LHCN-M2 (cell line): ENCODE measurements at regions not wholly inside any gene's neighbourhood (a gene's known extent, or its start where the extent isn't known, plus 50 kb on each side); places are given as distances from the start of the nearest gene placed in this dataset.

Source experiments
- DNase-seq: peaks from one replicate; pipeline ENCODE4 v3.0.0-alpha.2; 2012; ENCODE audit warnings: low read depth

DNA sequence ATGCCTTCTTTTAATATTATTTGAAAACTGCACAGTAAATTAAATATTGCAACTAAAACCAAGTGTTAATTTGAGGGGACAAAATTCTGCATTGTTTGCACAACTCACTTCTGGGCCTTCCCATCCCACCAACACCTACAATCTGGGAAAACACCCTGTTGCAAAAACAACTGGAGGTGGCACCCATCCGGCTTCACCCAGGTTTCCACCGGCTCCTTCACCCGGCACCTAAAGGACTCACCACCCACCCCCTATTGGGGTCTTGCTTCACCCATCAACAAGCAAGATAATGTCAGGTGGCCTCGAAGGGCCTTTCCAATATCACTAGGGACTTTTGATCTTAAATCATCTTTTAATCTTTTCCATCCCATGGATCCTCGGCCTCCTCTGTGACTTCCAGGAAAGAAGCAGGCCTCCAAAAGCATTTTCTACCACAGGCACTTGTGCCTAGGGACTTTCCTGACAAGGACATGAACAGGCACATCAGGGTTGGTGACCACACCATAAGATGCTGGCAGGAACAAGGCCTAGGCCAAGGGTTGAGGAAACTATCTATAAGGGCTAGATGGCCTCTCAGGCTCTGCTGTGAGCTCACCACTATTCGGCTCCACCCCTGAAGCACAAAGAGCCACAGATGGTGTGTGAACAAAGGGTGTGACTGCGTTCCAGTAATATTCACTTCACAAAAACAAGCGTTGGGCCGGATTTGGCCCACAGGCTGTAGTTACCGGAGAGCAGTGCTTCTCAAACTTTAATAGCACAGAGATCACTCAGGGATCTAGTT lies 205.1 kb downstream of the AUH start:
- no peak for DNase-seq

DNA sequence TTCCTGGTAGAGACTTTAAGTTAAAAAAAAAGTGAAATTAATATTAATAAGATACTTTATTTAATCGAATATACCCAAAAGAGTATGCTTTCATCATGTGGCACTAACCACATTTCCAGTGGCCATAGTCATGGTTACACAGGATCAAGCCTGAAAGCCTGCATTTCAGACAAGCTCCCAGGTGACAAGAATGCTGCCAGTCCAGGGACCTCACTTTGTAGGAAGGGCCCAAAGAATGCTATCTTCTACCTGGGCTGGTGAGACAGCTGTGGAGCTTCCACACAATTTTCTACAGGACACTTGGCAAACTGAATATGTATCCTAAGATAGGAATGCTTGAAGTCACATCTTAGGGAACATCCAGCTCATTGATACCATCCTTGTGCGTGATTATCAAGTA lies 203.8 kb downstream of the AUH start:
- no peak for DNase-seq

GRCh38 chr9:91158286-91158685 lies 203.4 kb downstream of the AUH start:
- DNase-seq: no peak

- no peak for DNase-seq
These were observed 202.8 kb downstream of the AUH start for GRCh38 chr9:91158946-91159345.

DNA sequence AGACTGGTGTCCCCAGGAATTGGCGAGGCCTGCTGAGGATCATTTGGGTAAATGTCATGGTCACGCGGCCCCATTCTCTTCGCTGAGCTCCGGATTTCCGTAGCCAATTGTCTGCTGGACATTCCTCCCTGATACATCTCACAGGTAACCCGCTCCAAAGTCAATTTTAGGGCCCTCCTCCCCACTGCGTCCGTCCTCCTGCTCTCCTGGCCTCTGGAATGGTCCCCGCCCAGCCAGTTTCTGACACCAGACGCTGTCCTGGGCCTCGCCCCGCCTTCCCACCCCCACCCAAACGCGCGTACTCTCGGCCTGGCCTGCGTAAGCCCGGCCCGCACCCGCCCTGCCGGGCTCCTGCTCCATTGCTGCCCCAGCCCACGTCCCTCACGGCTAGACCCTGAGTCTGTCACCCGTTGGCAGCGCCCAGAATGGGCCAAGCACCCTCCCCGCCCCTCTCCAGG lies 202.0 kb downstream of the AUH start:
- DNase-seq: no peak

DNA sequence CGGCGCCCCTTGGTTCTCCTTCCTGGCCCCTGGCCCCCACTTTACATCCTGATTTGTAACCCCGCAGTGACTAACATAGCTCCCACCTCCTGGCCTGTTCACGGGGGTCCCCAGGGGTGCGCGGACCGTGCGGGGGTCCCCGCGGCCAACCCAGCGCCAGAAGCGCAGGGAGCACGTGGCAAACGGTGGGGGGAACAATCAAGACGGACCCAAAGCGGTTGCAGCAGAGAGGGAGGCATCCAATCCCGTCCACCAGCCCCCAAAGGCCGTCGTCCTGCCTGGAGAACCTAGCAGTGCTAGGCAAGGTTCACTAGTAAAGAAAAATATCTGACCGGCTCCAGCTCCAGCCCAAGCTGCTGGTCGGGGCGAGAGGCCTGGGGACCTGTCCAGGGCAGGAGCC lies 201.5 kb downstream of the AUH start:
- no peak for DNase-seq

DNA sequence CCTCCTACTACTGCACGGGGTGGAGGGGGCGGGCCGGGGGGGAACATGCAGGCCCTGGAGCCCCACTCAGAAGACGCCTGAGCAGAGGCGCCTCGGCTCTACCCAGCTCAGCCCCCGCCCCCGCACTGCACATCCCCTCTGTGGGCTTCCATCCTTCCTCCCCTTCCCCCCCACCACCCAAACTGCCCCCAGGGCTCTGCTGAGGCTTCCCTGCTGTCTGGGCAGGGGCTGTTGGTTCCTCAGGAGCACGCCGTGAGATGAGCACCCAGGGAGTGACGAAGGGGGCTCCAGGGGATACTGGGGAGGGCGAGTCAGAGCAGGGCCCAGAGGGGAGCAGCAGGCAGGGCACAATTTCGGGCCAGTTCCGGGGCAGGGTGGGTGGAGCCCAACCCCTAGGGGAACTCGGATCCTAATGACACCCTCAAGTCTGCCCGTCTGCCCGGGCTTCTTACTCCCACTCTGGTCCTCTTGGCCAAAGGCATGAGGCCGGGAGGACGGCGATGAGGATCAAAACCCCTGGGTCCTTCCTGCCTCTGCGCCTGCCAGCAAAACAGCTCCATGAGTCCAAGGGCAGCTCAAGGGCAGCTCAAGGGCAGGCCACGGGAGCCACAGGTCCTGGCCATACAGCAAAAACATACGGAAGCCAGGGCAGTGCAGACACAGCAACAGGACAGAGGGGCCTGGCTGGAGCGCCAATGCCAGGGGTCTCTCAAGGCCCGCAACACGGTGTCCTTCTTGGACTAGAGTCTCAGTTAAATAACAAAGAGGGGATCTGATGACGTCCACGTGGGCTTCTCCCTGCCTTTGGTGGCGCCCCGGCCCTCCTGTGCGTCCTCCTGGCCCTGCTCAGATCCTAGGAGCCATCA lies 200.9 kb downstream of the AUH start:
- DNase-seq: no peak

GRCh38 chr9:91161465-91162300 lies 200.0 kb downstream of the AUH start:
- no peak for DNase-seq

GRCh38 chr9:91162311-91162710 lies 199.4 kb downstream of the AUH start:
- peak; percentile 77 for DNase-seq

DNA sequence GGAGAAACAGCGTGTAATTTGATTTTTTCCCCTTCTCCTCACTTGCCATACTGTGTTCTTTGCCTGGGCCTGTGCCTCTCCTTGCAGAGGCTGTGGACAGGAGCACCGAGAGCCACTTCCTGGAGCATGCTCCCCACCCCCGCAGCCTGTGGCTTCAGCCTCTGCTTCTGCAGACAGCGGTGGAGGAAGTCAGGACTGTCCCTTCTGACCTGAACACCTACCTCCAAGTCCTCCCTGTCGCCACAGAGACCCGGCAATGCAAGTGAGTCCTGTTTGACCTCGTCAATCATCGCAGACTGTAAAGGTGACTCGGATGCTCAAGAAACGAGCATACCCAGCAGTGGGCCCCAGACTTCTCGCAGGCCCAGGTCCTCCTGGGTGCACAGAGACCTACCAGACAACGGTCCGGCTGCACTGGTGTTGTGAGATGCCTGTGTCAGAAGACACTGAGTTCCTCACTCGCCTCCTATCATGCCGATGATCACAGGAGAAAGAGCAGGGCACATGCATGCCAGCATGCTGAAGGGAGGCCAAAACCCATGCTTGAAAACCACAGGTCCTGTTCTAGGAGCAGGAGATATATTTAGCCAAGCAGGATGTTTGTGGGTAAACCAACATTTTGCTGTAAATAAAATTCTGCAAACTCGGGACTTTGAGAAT lies 198.8 kb downstream of the AUH start:
- DNase-seq: peak; percentile 78

DNA sequence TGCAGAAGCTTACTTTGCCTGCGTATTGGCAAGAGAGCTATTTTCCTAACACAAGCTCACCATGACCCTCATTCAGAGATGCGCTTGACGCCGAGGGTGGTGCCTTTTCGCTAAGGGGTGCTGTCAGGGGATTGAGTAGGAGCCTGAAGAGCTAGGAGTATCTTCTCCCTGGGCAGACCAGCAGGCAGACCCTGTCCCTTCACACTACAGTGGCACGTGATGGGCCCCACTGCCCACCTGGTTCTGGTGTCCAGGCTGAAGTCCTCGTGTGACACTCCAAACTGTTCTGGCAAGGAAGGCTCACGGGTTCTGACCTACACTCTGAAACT lies 198.3 kb downstream of the AUH start:
- no peak for DNase-seq

DNA sequence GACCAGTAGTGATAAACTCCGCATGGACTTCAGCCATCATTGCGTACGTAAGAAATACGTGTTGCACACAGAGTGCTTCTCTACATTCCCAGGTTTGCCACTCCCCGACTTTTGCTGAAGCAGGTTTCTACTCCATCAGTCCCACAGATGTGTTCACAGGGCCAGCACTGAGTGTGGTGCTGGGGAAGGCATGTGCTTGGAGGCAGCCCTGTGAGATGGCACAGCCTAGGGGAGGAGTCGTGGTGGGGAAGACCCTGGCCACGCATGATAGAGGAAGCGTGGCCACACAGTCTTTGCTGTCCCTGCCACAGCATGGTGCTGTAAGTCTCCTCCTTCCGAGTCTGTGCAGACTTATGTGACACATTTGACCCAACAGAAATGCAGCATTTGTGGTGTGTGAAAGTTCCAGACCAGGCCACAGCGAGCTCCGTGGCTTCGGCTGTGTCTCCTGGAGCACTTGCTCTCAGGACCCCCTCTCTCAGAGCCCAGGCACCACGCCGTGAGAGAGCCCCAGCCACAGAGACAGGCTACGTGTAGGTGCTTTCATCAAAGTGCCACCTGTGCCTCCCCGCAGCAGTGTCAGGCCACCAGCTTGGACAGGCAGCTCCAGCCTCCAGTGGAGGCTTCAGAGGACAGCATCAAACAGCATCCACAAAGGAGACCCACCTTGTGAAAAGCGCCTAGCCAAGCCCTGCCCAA lies 197.8 kb downstream of the AUH start:
- no peak for DNase-seq
